ENCODE measurements at regions not wholly inside any gene's neighbourhood (a gene's known extent, or its start where the extent isn't known, plus 50 kb on each side); places are given as distances from the start of the nearest gene placed in this dataset.
"Not testable (repeated sequence)": the region's sequence is repeated elsewhere in the genome, so short reads cannot be mapped to it uniquely, and the experiment has no call there.

GRCh38 chr14:95597784-95598211 is 62.9 kb downstream of the GLRX5 start:
- DNase-seq (ENCODE audit: low read depth), result peak; percentile 84

- no peak for DNase-seq (ENCODE audit: low read depth)
Measured at GRCh38 chr14:95601650-95602049, 66.8 kb downstream of the GLRX5 start.

GRCh38 chr14:95603415-95603814 is 68.6 kb downstream of the GLRX5 start:
- DNase-seq (ENCODE audit: low read depth), result no peak

- no peak for DNase-seq (ENCODE audit: low read depth)
Measured at GRCh38 chr14:95606266-95606665, 71.4 kb downstream of the GLRX5 start.

GRCh38 chr14:95608637-95609235 is 73.9 kb downstream of the GLRX5 start:
- no peak for DNase-seq (ENCODE audit: low read depth)

GRCh38 chr14:95609398-95609990 is 74.6 kb downstream of the GLRX5 start:
- peak; percentile 71 for DNase-seq (ENCODE audit: low read depth)

- DNase-seq (ENCODE audit: low read depth), result no peak
Measured at GRCh38 chr14:95611293-95611880, 74.8 kb upstream of the TCL1B start.

- peak; percentile 57 for DNase-seq (ENCODE audit: low read depth)
Measured at GRCh38 chr14:95614349-95614748, 71.9 kb upstream of the TCL1B start.

GRCh38 chr14:95616745-95617144 is 69.5 kb upstream of the TCL1B start:
- DNase-seq (ENCODE audit: low read depth), result no peak

GRCh38 chr14:95619785-95620417 is 66.3 kb upstream of the TCL1B start:
- DNase-seq (ENCODE audit: low read depth), result no peak

GRCh38 chr14:95620659-95621059 is 65.6 kb upstream of the TCL1B start:
- peak; percentile 83 for DNase-seq (ENCODE audit: low read depth)

GRCh38 chr14:95623195-95623594 is 63.0 kb upstream of the TCL1B start:
- no peak for DNase-seq (ENCODE audit: low read depth)

GRCh38 chr14:95625710-95626109 is 60.5 kb upstream of the TCL1B start:
- not testable (repeated sequence) for DNase-seq (ENCODE audit: low read depth)

- no peak for DNase-seq (ENCODE audit: low read depth)
Measured at GRCh38 chr14:95635051-95635450, 51.2 kb upstream of the TCL1B start.

All from Daoy (cell line).